Thyroid gland (tissue), 4 donors: ENCODE measurements at regions not wholly inside any gene's neighbourhood (a gene's known extent, or its start where the extent isn't known, plus 50 kb on each side); places are given as distances from the start of the nearest gene placed in this dataset.

Experiments used
- DNase-seq, 2 donors: peaks; one replicate each; pipeline ENCODE4 v3.0.0-alpha.2; 2019
- H3K27ac ChIP-seq, 3 donors: fragments of 200-600 bp; sonication (generic); 1 replicate in 2 of 3; 2 replicates in 1 of 3; pipeline ENCODE4 v1.5.1; 2016 to 2019; ENCODE audit warnings: mild to moderate bottlenecking in 1 of 3, moderate library complexity in 1 of 3
- H3K27me3 ChIP-seq: fragments of 200-600 bp; sonication (generic); one replicate; pipeline ENCODE4 v1.5.1; 2019
- H3K36me3 ChIP-seq, 2 donors: fragments of 200-600 bp; sonication (generic); one replicate each; pipeline ENCODE4 v1.5.1; 2016 to 2019
- H3K4me1 ChIP-seq, 2 donors: fragments of 200-600 bp; sonication (generic); one replicate each; pipeline ENCODE4 v1.5.1; 2017 to 2019
- H3K4me3 ChIP-seq, 3 donors: fragments of 200-600 bp; sonication (generic); replicated peaks in 1 of 3; 1 replicate in 2 of 3; 2 replicates in 1 of 3; pipeline ENCODE4 v1.5.1; 2016; ENCODE audit warnings: mild to moderate bottlenecking in 1 of 3
- H3K9me3 ChIP-seq: fragments of 200-600 bp; sonication (generic); one replicate; pipeline ENCODE4 v1.5.1; 2017
- POLR2A ChIP-seq, 2 donors: fragments of 450-650 bp; IDR thresholded peaks; one replicate each; pipeline ENCODE4 v1.6.1; 2017; ENCODE audit warnings: antibody characterized with exemption in 2 of 2, mild to moderate bottlenecking in 2 of 2, moderate library complexity in 1 of 2
- WGBS, 2 donors: methylation state at CpG; one replicate each; pipeline ENCODE4 v1.1.5; 2017; 5-methylcytosine and 5-hydroxymethylcytosine counted together
- intact Hi-C: fragments of 100-400 bp; cut with DNase I; formaldehyde crosslinking; loops from one replicate; pipeline ENCODE4 v1.15.1; 2023
- TF ChIP-seq, protein P1 (sequence below), 6 experiments: fragments of 200-600 bp in 3 of 6; fragments of 450-650 bp in 3 of 6; sonication (generic) in 3 of 6; IDR thresholded peaks; one replicate each; pipeline ENCODE4 v1.5.1; 2016 to 2019; ENCODE audit warnings: antibody characterized with exemption in 6 of 6, mild to moderate bottlenecking in 2 of 6, inconsistent platforms in 1 of 6, moderate library complexity in 1 of 6

DNA sequence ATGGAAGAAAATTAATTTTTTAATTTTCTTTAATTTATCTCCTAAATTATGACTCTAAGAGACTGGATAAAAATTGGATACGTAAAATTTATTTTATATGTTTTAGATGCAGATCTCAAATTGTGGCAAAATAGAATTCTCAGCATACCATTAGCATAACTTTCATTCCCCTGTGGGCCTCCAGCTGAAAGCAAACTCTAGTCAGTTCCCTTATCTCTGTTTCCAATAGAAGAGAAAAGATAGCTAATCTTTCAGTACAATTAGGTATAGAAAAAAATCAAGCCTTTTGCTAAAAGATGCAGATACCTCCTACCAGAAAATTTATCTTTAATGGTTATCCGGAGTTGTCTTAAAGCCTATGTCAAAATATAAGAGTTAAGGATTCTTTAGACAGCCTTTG is 1530.6 kb downstream of the EFNA5 start:
- Histone ChIP-seq H3K27me3 (no peaks in the 10 kb centered on the region), H3K36me3 (no peaks in the 10 kb centered on the region), H3K27ac (no peak overlapping the region), H3K4me1 (no peaks in the 10 kb centered on the region), H3K4me3 (no peak overlapping the region), H3K9me3 (no peaks in the 10 kb centered on the region)
- no peak for TF ChIP-seq POLR2A (IDR thresholded peaks at IDR 0.05)
- TF ChIP-seq, protein P1, sequence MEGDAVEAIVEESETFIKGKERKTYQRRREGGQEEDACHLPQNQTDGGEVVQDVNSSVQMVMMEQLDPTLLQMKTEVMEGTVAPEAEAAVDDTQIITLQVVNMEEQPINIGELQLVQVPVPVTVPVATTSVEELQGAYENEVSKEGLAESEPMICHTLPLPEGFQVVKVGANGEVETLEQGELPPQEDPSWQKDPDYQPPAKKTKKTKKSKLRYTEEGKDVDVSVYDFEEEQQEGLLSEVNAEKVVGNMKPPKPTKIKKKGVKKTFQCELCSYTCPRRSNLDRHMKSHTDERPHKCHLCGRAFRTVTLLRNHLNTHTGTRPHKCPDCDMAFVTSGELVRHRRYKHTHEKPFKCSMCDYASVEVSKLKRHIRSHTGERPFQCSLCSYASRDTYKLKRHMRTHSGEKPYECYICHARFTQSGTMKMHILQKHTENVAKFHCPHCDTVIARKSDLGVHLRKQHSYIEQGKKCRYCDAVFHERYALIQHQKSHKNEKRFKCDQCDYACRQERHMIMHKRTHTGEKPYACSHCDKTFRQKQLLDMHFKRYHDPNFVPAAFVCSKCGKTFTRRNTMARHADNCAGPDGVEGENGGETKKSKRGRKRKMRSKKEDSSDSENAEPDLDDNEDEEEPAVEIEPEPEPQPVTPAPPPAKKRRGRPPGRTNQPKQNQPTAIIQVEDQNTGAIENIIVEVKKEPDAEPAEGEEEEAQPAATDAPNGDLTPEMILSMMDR (IDR thresholded peaks at IDR 0.05), result no peak
- DNase-seq, result no peak
- WGBS, 2 donors, result 72 to 82% methylated on average over 2 of the region's 2 CpGs
- intact Hi-C loops, result no loop called here

DNA sequence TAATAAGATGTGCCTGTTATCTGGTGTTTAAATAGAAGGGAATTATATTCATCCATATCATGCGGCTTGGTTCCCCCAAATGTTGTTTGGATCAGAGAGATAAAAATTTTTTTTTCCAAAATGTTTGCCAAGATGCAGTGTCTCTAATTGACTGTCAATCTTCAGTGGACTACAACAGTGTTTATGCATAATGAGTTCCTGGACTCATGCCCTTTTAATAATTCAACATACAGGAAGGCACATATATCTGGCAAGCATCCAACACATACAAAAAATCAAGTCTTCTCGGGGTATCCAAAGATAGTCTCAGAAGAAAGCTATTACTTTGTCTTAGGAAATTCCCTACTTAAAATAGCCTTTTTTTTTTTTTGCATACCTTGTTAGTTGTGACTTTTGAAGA is 1534.7 kb downstream of the EFNA5 start:
- Histone ChIP-seq H3K9me3 (no peaks in the 10 kb centered on the region), H3K27me3 (no peaks in the 10 kb centered on the region), H3K4me3 (no peak overlapping the region), H3K4me1 (no peaks in the 10 kb centered on the region), H3K36me3 (no peaks in the 10 kb centered on the region), H3K27ac (no peak overlapping the region)
- WGBS, 2 donors, result 58 to 61% methylated on average over 2 of the region's 2 CpGs
- TF ChIP-seq, protein P1 (IDR thresholded peaks at IDR 0.05), result no peak
- TF ChIP-seq POLR2A (IDR thresholded peaks at IDR 0.05), result no peak
- intact Hi-C loops, result no loop called here
- no peak for DNase-seq

DNA sequence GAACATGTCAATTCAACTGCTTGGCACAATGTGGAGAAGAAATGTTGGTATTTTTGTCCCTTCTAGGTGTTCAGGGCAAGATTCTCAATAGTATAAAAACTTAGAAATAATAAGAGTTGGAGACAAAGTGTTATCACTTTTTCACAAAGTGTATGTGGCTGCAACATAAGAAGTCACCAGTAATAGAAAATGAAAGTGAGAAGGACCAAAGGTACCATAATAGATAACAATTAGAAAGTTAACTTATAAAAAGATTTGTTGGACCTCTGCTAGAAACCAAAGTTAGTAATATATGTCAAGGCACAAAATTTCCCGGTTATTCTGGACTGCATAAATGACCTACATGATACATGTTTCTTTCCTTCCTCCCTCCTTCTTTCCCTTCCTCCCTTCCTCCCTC is 1535.3 kb downstream of the EFNA5 start:
- Histone ChIP-seq H3K36me3 (no peaks in the 10 kb centered on the region), H3K27me3 (no peaks in the 10 kb centered on the region), H3K4me1 (no peaks in the 10 kb centered on the region), H3K27ac (no peak overlapping the region), H3K9me3 (no peaks in the 10 kb centered on the region), H3K4me3 (no peak overlapping the region)
- intact Hi-C loops, result no loop called here
- 89 to 93% methylated on average over 1 of the region's 1 CpG for WGBS, 2 donors
- TF ChIP-seq, protein P1 (IDR thresholded peaks at IDR 0.05), result no peak
- no peak for TF ChIP-seq POLR2A (IDR thresholded peaks at IDR 0.05)
- no peak for DNase-seq

DNA sequence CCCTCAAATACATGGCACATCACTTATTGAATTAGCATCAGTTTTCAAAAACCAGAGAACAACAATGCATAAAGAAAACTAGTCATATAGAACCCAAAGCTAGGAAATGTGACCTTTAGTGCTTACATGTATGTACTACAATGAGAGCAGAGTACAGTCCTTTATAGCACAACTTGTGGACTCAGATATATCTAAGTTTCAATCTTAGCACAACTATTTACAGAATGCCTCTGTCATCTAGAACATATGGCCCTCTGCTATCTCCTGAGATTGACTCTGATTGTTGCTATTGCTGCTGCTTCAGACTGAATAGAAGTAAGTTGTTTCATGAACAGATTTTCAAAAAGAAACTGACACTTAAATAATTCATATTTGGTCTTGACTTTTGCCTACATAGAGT is 1536.2 kb downstream of the EFNA5 start:
- TF ChIP-seq POLR2A (IDR thresholded peaks at IDR 0.05), result no peak
- TF ChIP-seq, protein P1 (IDR thresholded peaks at IDR 0.05), result no peak

DNA sequence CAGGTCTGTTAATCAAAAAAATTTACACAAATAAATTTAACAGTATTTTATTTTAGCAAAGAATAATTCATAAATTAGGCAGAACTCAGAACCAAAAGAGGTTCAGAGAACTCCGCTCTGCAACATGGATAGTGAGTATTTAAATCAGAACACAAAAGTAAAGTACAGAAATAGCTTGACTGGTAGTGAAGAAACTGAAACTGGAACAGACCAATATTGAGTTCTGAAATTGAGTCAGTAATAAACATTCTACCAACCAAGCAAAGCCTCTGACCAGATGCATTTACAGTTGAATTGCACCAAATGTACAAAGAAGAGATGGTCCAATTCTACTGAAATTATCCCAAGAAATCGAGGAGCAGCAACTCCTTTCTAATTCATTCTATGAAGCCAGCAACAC is 1542.8 kb downstream of the EFNA5 start:
- no peak overlapping the region for H3K27ac ChIP-seq
- H3K4me1 ChIP-seq, result no peaks in the 10 kb centered on the region
- H3K4me3 ChIP-seq, result no peak overlapping the region
- no peaks in the 10 kb centered on the region for H3K27me3 ChIP-seq
- TF ChIP-seq, protein P1 (IDR thresholded peaks at IDR 0.05), result no peak
- no peak for TF ChIP-seq POLR2A (IDR thresholded peaks at IDR 0.05)
- H3K36me3 ChIP-seq, result no peaks in the 10 kb centered on the region
- no peak for DNase-seq
- H3K9me3 ChIP-seq, result no peaks in the 10 kb centered on the region
- 93 to 99% methylated on average over 2 of the region's 2 CpGs for WGBS, 2 donors
- intact Hi-C loops, result no loop called here

More for the DNA sequence above, 1536.2 kb downstream of the EFNA5 start:
- Histone ChIP-seq H3K27ac (no peak overlapping the region), H3K9me3 (no peaks in the 10 kb centered on the region), H3K4me3 (no peak overlapping the region), H3K27me3 (no peaks in the 10 kb centered on the region), H3K36me3 (no peaks in the 10 kb centered on the region), H3K4me1 (no peaks in the 10 kb centered on the region)
- DNase-seq, result no peak
- intact Hi-C loops, result no loop called here
